Endothelial cell of umbilical vein (primary cell): ENCODE measurements at regions not wholly inside any gene's neighbourhood (a gene's known extent, or its start where the extent isn't known, plus 50 kb on each side); places are given as distances from the start of the nearest gene placed in this dataset.

ENCODE experiments used
- BruUV-seq: library from RNA; stranded (reverse); fragments of 400-500 nt; replicated peaks from 2 replicates; lab custom pipeline; 2021; lab: Mats Ljungman, UMichigan
- CTCF ChIA-PET: fragments of 300-600, 350-600 bp; sonication (Branson Sonifier 250); formaldehyde crosslinking; loops from one replicate; lab custom pipeline; 2021; ENCODE audit warnings: antibody characterized with exemption, inconsistent platforms; lab: Charles Lee
- POLR2A ChIA-PET: fragments of 300-600, 350-600 bp; sonication (Branson Sonifier 250); formaldehyde crosslinking; loops from one replicate; lab custom pipeline; 2021; ENCODE audit warnings: antibody characterized with exemption, inconsistent platforms; lab: Charles Lee
- DNase-seq: peaks from one replicate; pipeline ENCODE4 v3.0.0-alpha.2; 2011; ENCODE audit warnings: low read depth, low spot score
- FAIRE-seq: peaks from 2 replicates; lab custom pipeline; 2011; peaks lifted over from hg19 to GRCh38; lab: Jason Lieb, UNC
- H2AFZ ChIP-seq: 2 replicates; pipeline ENCODE4 v1.6.0; 2012; ENCODE audit warnings: low read depth, low read length, control low read depth, inconsistent platforms
- H3K27ac ChIP-seq: 2 replicates; pipeline ENCODE4 v1.5.1; 2011; ENCODE audit warnings: low read depth, mild to moderate bottlenecking, control low read depth, low read length, moderate library complexity; ENCODE audit not compliant: insufficient read depth
- H3K27me3 ChIP-seq, 2 experiments: 2 replicates each; pipeline versions ENCODE4 v1.6.0 to v1.6.1; 2011; ENCODE audit warnings: low read length in 2 of 2, mixed read lengths in 1 of 2; ENCODE audit not compliant: control insufficient read depth in 2 of 2, insufficient read depth in 2 of 2
- H3K36me3 ChIP-seq, 2 experiments: 2 replicates in 1 of 2; 3 replicates in 1 of 2; pipeline ENCODE4 v1.5.1; 2011; ENCODE audit warnings: low read length in 2 of 2, mild to moderate bottlenecking in 1 of 2, moderate library complexity in 1 of 2; ENCODE audit not compliant: control insufficient read depth in 2 of 2, insufficient read depth in 2 of 2; ENCODE audit errors: extremely low read depth in 1 of 2
- H3K4me1 ChIP-seq: 3 replicates; pipeline ENCODE4 v1.5.1; 2011; ENCODE audit warnings: mild to moderate bottlenecking, low read length; ENCODE audit not compliant: control insufficient read depth, insufficient read depth; ENCODE audit errors: extremely low read depth
- H3K4me2 ChIP-seq: 2 replicates; pipeline ENCODE4 v1.6.1; 2011; ENCODE audit warnings: low read length, control low read depth, mixed read lengths; ENCODE audit not compliant: insufficient read depth
- H3K4me3 ChIP-seq, 3 experiments: fragments of 200-600 bp in 1 of 3; sonication (generic), shearing (Covaris generic) in 1 of 3; replicated peaks in 1 of 3; 2 replicates each; pipeline ENCODE4 v1.5.1; 2011 to 2016; ENCODE audit warnings: control low read depth in 3 of 3, low read length in 3 of 3, mild to moderate bottlenecking in 2 of 3, inconsistent platforms in 1 of 3, low read depth in 1 of 3, moderate library complexity in 1 of 3; ENCODE audit not compliant: insufficient read depth in 1 of 3
- H3K79me2 ChIP-seq: 2 replicates; pipeline ENCODE4 v1.6.0; 2012; ENCODE audit warnings: low read length, inconsistent platforms; ENCODE audit not compliant: control insufficient read depth, insufficient read depth
- H3K9ac ChIP-seq: replicated peaks from 2 replicates; pipeline ENCODE3; 2011; ENCODE audit warnings: low read length, control low read depth; ENCODE audit not compliant: insufficient read depth; ENCODE audit errors: extremely low read depth
- H3K9me1 ChIP-seq: replicated peaks from 3 replicates; pipeline ENCODE4 v1.6.0; 2011; ENCODE audit warnings: mild to moderate bottlenecking, low read length; ENCODE audit not compliant: control insufficient read depth, insufficient read depth; ENCODE audit errors: extremely low read depth
- H3K9me3 ChIP-seq: replicated peaks from 2 replicates; pipeline ENCODE4 v1.5.1; 2012; ENCODE audit warnings: low read length, inconsistent platforms; ENCODE audit not compliant: control insufficient read depth, insufficient read depth
- H4K20me1 ChIP-seq: replicated peaks from 2 replicates; pipeline ENCODE3; 2011; ENCODE audit warnings: mild to moderate bottlenecking, low read length; ENCODE audit not compliant: control insufficient read depth, insufficient read depth; ENCODE audit errors: extremely low read depth
- EZH2 ChIP-seq: IDR thresholded peaks from 2 replicates; pipeline ENCODE4 v1.6.1; 2012; ENCODE audit warnings: borderline replicate concordance, low read depth, mild to moderate bottlenecking, moderate library complexity, low read length, inconsistent platforms; ENCODE audit not compliant: severe bottlenecking
- FOS ChIP-seq: IDR thresholded peaks from 2 replicates; pipeline ENCODE4 v1.6.1; 2011; ENCODE audit warnings: mild to moderate bottlenecking, low read length, moderate library complexity, borderline replicate concordance; ENCODE audit not compliant: insufficient read depth
- GATA2 ChIP-seq: IDR thresholded peaks from 2 replicates; pipeline ENCODE4 v1.7.0; 2011; ENCODE audit warnings: low read depth, mild to moderate bottlenecking, moderate library complexity, mixed read lengths, low read length; ENCODE audit not compliant: insufficient read length, insufficient read depth
- JUN ChIP-seq: IDR thresholded peaks from 2 replicates; pipeline ENCODE4 v1.6.1; 2011; ENCODE audit warnings: borderline replicate concordance, low read depth; ENCODE audit not compliant: insufficient read length, insufficient read depth
- MAX ChIP-seq: IDR thresholded peaks from 2 replicates; pipeline ENCODE4 v1.6.1; 2011; ENCODE audit not compliant: insufficient read depth, insufficient read length
- MYC ChIP-seq: IDR thresholded peaks from one replicate; pipeline ENCODE4 v1.6.1; 2011; ENCODE audit warnings: mild to moderate bottlenecking, low read depth, low read length
- POLR2A ChIP-seq: IDR thresholded peaks from 2 replicates; pipeline ENCODE4 v1.6.1; 2012; ENCODE audit warnings: low read depth, mild to moderate bottlenecking, control low read depth, low read length
- POLR2AphosphoS5 ChIP-seq: IDR thresholded peaks from 2 replicates; pipeline ENCODE4 v1.6.1; 2012; ENCODE audit warnings: low read depth, mild to moderate bottlenecking, control low read depth, low read length, moderate library complexity; ENCODE audit not compliant: insufficient read depth
- dilution Hi-C: fragments of 300-500 bp; cut with MboI; formaldehyde crosslinking; loops from one replicate; pipeline ENCODE4 v1.15.0; 2019; ENCODE audit warnings: low sequenced_read_pairs; ENCODE audit not compliant: extremely low pct_ligation_motif_present
- intact Hi-C: fragments of 100-400 bp; cut with micrococcal nuclease; formaldehyde crosslinking; loops from one replicate; pipeline ENCODE4 v1.10.0; 2022
- TF ChIP-seq, protein P1 (sequence below), 2 donors: IDR thresholded peaks; 1 replicate in 1 of 2; 2 replicates in 1 of 2; pipeline ENCODE4 v1.5.1; 2011; ENCODE audit warnings: low read length in 2 of 2, mild to moderate bottlenecking in 2 of 2, moderate library complexity in 2 of 2, control low read depth in 1 of 2, inconsistent platforms in 1 of 2, low read depth in 1 of 2; ENCODE audit not compliant: insufficient read depth in 1 of 2; ENCODE audit errors: extremely low read depth in 1 of 2

DNA sequence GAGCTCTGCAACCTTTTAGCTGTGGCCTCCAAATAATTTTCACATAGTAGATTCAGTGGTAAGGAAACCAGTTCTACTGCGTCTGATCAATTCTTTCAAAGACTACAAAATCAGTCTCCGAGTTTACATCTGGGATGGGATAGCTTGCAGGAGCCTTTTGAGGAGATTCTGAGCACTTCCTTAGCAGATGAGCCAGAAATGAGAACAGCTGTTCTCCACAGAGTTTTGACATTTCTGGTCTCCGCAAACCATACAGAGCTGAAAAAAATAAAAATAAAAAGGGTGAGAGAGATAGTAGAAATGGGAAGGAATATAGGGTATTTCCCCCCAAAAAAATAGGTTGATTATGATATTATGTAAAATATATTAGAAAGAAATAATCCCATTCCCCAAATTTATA, 119.3 kb downstream of the LYPLAL1 start:
- intact Hi-C loops = no loop called here
- FAIRE-seq (no peak), DNase-seq (no peak)
- Histone ChIP-seq H3K79me2 (no peaks in the 10 kb centered on the region), H3K4me2 (no peak overlapping the region), H3K9ac (no peak overlapping the region), H2AFZ (no peak overlapping the region), H3K4me1 (peaks cover 3% of the 10 kb centered on the region), H3K27me3 (no peaks in the 10 kb centered on the region), H3K9me3 (no peaks in the 10 kb centered on the region), H3K36me3 (no peaks in the 10 kb centered on the region), H3K9me1 (no peaks in the 10 kb centered on the region), H3K27ac (no peak overlapping the region), H4K20me1 (no peaks in the 10 kb centered on the region), H3K4me3 (no peak overlapping the region)
- POLR2A ChIA-PET = no interaction called here
- dilution Hi-C loops = no loop called here
- no TSS peak for BruUV-seq
- CTCF ChIA-PET = interaction anchor here (1.1 kb wide), 1 partner anchor 16 kb away, joined by 3 read pairs; no protein-coding TSS in a partner anchor
- TF ChIP-seq, protein P1, sequence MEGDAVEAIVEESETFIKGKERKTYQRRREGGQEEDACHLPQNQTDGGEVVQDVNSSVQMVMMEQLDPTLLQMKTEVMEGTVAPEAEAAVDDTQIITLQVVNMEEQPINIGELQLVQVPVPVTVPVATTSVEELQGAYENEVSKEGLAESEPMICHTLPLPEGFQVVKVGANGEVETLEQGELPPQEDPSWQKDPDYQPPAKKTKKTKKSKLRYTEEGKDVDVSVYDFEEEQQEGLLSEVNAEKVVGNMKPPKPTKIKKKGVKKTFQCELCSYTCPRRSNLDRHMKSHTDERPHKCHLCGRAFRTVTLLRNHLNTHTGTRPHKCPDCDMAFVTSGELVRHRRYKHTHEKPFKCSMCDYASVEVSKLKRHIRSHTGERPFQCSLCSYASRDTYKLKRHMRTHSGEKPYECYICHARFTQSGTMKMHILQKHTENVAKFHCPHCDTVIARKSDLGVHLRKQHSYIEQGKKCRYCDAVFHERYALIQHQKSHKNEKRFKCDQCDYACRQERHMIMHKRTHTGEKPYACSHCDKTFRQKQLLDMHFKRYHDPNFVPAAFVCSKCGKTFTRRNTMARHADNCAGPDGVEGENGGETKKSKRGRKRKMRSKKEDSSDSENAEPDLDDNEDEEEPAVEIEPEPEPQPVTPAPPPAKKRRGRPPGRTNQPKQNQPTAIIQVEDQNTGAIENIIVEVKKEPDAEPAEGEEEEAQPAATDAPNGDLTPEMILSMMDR (IDR thresholded peaks at IDR 0.05; ENCODE audit: extremely low read depth in 1 of 2, insufficient read depth in 1 of 2, low read depth in 1 of 2, low read length in 2 of 2) = no peak
- TF ChIP-seq GATA2 = no peak

DNA sequence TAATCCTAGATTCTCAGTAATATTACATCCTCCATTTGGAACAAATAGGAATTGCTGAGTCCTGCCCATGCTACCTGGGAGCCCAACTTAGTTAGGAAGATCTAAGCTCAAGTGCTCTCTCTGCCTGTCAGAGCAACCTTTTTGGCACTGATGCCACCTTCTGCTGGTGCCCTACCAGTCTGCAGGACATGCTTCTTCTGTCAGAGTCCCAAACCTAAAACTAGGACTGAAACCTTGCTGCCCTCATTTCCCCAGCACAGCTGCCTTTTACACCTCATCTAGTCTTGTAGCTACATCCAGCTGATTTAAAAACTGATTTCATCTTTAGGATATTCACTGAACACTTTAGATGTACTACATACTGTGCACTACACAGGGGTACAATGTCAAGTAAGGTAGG, 118.7 kb downstream of the LYPLAL1 start:
- no peak overlapping the region for H3K4me3 ChIP-seq
- no peaks in the 10 kb centered on the region for H3K36me3 ChIP-seq
- no peak for FAIRE-seq
- no peak overlapping the region for H3K4me2 ChIP-seq
- TF ChIP-seq FOS = no peak
- TF ChIP-seq POLR2A = no peak
- TF ChIP-seq MYC = no peak
- TF ChIP-seq EZH2 = no peak
- TF ChIP-seq MAX = no peak
- TF ChIP-seq, protein P1 (IDR thresholded peaks at IDR 0.05; ENCODE audit: extremely low read depth in 1 of 2, insufficient read depth in 1 of 2, low read depth in 1 of 2, low read length in 2 of 2) = no peak
- no peak for TF ChIP-seq GATA2
- TF ChIP-seq POLR2AphosphoS5 = no peak
- no peak for TF ChIP-seq JUN
- no peaks in the 10 kb centered on the region for H3K79me2 ChIP-seq
- no peaks in the 10 kb centered on the region for H3K9me1 ChIP-seq
- no peak overlapping the region for H3K27ac ChIP-seq
- H2AFZ ChIP-seq = no peak overlapping the region
- CTCF ChIA-PET = interaction anchor here (1.1 kb wide), 1 partner anchor 15 kb away, joined by 3 read pairs; no protein-coding TSS in a partner anchor
- POLR2A ChIA-PET = no interaction called here
- dilution Hi-C loops = no loop called here
- H3K27me3 ChIP-seq = no peaks in the 10 kb centered on the region
- H3K9ac ChIP-seq = no peak overlapping the region
- H4K20me1 ChIP-seq = no peaks in the 10 kb centered on the region
- intact Hi-C loops = no loop called here
- BruUV-seq = no TSS peak
- DNase-seq = no peak
- H3K4me1 ChIP-seq = peaks cover 3% of the 10 kb centered on the region
- H3K9me3 ChIP-seq = no peaks in the 10 kb centered on the region
